Endothelial cell (in vitro differentiated cells): ENCODE measurements at regions not wholly inside any gene's neighbourhood (a gene's known extent, or its start where the extent isn't known, plus 50 kb on each side); places are given as distances from the start of the nearest gene placed in this dataset.

Experiments
- DNase-seq: peaks from one replicate; pipeline ENCODE4 v3.0.0; 2021; ENCODE audit warnings: low spot score
- H3K27ac Mint-ChIP-seq: one replicate; pipeline ENCODE4 v1.8.0; 2021; ENCODE audit warnings: mixed read lengths, inconsistent platforms; ENCODE audit not compliant: unreplicated experiment
- H3K27me3 Mint-ChIP-seq: one replicate; pipeline ENCODE4 v1.8.0; 2021; ENCODE audit warnings: mild to moderate bottlenecking, moderate library complexity, mixed read lengths, inconsistent platforms; ENCODE audit not compliant: unreplicated experiment
- H3K36me3 Mint-ChIP-seq: one replicate; pipeline ENCODE4 v1.8.0; 2021; ENCODE audit warnings: mild to moderate bottlenecking, low read depth, mixed read lengths, inconsistent platforms; ENCODE audit not compliant: unreplicated experiment
- H3K4me1 Mint-ChIP-seq: one replicate; pipeline ENCODE4 v1.8.0; 2021; ENCODE audit warnings: mild to moderate bottlenecking, mixed read lengths, inconsistent platforms; ENCODE audit not compliant: unreplicated experiment
- H3K4me3 Mint-ChIP-seq: one replicate; pipeline ENCODE4 v1.8.0; 2021; ENCODE audit warnings: mild to moderate bottlenecking, mixed read lengths, inconsistent platforms; ENCODE audit not compliant: unreplicated experiment
- H3K9me3 Mint-ChIP-seq: one replicate; pipeline ENCODE4 v1.8.0; 2021; ENCODE audit warnings: mixed read lengths, inconsistent platforms; ENCODE audit not compliant: unreplicated experiment
- TF ChIP-seq, protein P1 (sequence below): fragments of 200-600 bp; sonication (generic); IDR thresholded peaks from one replicate; pipeline ENCODE4 v1.5.0; 2021; ENCODE audit warnings: antibody characterized with exemption; ENCODE audit not compliant: unreplicated experiment

- no peak for DNase-seq
- H3K4me1 Mint-ChIP-seq: no peaks in the 10 kb centered on the region
- no peak overlapping the region for H3K27ac Mint-ChIP-seq
- H3K4me3 Mint-ChIP-seq: no peak overlapping the region
- no peaks in the 10 kb centered on the region for H3K27me3 Mint-ChIP-seq
- H3K9me3 Mint-ChIP-seq: no peaks in the 10 kb centered on the region
- TF ChIP-seq, protein P1, sequence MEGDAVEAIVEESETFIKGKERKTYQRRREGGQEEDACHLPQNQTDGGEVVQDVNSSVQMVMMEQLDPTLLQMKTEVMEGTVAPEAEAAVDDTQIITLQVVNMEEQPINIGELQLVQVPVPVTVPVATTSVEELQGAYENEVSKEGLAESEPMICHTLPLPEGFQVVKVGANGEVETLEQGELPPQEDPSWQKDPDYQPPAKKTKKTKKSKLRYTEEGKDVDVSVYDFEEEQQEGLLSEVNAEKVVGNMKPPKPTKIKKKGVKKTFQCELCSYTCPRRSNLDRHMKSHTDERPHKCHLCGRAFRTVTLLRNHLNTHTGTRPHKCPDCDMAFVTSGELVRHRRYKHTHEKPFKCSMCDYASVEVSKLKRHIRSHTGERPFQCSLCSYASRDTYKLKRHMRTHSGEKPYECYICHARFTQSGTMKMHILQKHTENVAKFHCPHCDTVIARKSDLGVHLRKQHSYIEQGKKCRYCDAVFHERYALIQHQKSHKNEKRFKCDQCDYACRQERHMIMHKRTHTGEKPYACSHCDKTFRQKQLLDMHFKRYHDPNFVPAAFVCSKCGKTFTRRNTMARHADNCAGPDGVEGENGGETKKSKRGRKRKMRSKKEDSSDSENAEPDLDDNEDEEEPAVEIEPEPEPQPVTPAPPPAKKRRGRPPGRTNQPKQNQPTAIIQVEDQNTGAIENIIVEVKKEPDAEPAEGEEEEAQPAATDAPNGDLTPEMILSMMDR: no peak
- no peaks in the 10 kb centered on the region for H3K36me3 Mint-ChIP-seq
Measured at GRCh38 chr12:90079529-90080210, 371.0 kb upstream of the ATP2B1 start.

DNA sequence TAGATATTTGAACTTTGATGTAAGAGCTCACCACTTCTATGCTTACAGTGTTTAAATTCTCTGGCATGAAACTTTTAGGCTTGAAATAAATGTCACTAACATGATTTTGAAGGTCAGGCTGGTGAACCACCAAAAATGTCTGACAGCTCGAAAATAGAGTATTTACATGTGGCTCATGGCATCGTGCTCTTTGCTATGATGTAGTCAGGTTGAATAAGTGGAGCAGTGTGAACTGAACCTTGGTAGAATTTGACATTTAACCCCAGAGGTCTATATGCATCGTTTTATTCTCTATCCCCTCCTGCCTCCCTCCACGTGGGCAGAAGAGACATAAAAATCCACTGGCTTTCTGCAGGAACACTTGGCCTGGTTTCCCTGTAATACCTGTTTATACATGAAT lies 369.7 kb upstream of the ATP2B1 start:
- no peak overlapping the region for H3K27ac Mint-ChIP-seq
- no peaks in the 10 kb centered on the region for H3K27me3 Mint-ChIP-seq
- no peak for DNase-seq
- H3K4me3 Mint-ChIP-seq: no peak overlapping the region
- TF ChIP-seq, protein P1: no peak
- no peaks in the 10 kb centered on the region for H3K36me3 Mint-ChIP-seq
- no peaks in the 10 kb centered on the region for H3K9me3 Mint-ChIP-seq
- H3K4me1 Mint-ChIP-seq: no peaks in the 10 kb centered on the region

DNA sequence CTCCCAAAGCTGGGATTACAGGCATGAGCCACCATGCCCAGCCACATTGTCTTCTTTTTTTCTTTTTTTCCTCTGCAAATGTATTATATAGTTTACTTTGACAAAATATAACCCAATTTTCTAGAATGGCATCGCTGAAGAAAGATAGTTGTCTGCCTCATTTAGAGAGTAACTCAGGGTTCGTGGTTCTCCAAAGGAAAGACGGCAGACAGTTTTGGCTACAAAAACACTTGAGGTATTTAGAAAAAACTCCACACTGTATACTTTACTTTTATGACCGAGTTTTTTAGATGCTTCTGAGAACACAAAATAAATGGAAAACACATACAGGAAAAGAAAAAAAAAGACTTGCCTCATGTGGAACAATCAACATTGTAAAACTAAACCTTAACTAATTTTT lies 369.1 kb upstream of the ATP2B1 start:
- Mint-ChIP-seq H3K36me3 (no peaks in the 10 kb centered on the region), H3K9me3 (no peaks in the 10 kb centered on the region), H3K4me3 (no peak overlapping the region), H3K27me3 (no peaks in the 10 kb centered on the region), H3K4me1 (no peaks in the 10 kb centered on the region), H3K27ac (no peak overlapping the region)
- DNase-seq: no peak
- TF ChIP-seq, protein P1: no peak

GRCh38 chr12:90076851-90077319 lies 368.2 kb upstream of the ATP2B1 start:
- Mint-ChIP-seq H3K4me3 (no peak overlapping the region), H3K27me3 (no peaks in the 10 kb centered on the region), H3K27ac (no peak overlapping the region), H3K4me1 (no peaks in the 10 kb centered on the region), H3K36me3 (no peaks in the 10 kb centered on the region), H3K9me3 (no peaks in the 10 kb centered on the region)
- TF ChIP-seq, protein P1: no peak
- no peak for DNase-seq

- H3K27me3 Mint-ChIP-seq: peaks cover 2% of the 10 kb centered on the region
- H3K27ac Mint-ChIP-seq: no peak overlapping the region
- no peak for DNase-seq
- H3K4me3 Mint-ChIP-seq: no peak overlapping the region
- no peaks in the 10 kb centered on the region for H3K36me3 Mint-ChIP-seq
- TF ChIP-seq, protein P1: no peak
- H3K4me1 Mint-ChIP-seq: no peaks in the 10 kb centered on the region
- H3K9me3 Mint-ChIP-seq: no peaks in the 10 kb centered on the region
Measured at GRCh38 chr12:90075685-90076084, 367.0 kb upstream of the ATP2B1 start.
